Pancreas (tissue), 10 donors: ENCODE measurements at regions not wholly inside any gene's neighbourhood (a gene's known extent, or its start where the extent isn't known, plus 50 kb on each side); places are given as distances from the start of the nearest gene placed in this dataset.

Experiments
- ATAC-seq, 4 donors: fragments of 200-7000 bp; cut with Tn5 transposase; one replicate each; pipeline versions ENCODE4 v1.8.0 to v1.9.1; 2020; ENCODE audit warnings: mild to moderate bottlenecking in 4 of 4, moderate library complexity in 4 of 4
- DNase-seq, 6 donors: peaks; one replicate each; pipeline ENCODE4 v3.0.0-alpha.2; 2020
- FAIRE-seq: peaks from 2 replicates; lab custom pipeline; 2012; peaks lifted over from hg19 to GRCh38; lab: Jason Lieb, UNC
- H3K27ac ChIP-seq, 4 donors: fragments of 200-600 bp; sonication (generic); 1 replicate in 3 of 4; 2 replicates in 1 of 4; pipeline versions ENCODE4 v1.5.0 to v1.8.0; 2020
- H3K27me3 ChIP-seq, 4 donors: fragments of 200-600 bp; one replicate each; pipeline ENCODE4 v1.8.0; 2021
- H3K36me3 ChIP-seq, 3 donors: fragments of 200-600 bp; sonication (generic) in 1 of 3; one replicate each; pipeline versions ENCODE4 v1.5.0 to v1.8.0; 2020 to 2021
- H3K4me1 ChIP-seq, 3 donors: fragments of 200-600 bp; one replicate each; pipeline ENCODE4 v1.8.0; 2021
- H3K4me3 ChIP-seq, 4 donors: fragments of 200-600 bp; sonication (generic) in 2 of 4; one replicate each; pipeline versions ENCODE4 v1.5.0 to v1.8.0; 2020 to 2021
- H3K9me3 ChIP-seq, 4 donors: fragments of 200-600 bp; one replicate each; pipeline ENCODE4 v1.8.0; 2021
- WGBS, 2 donors: extraction: QIAGEN DNeasy Blood & Tissue Kit; methylation state at CpG; one replicate each; pipeline ENCODE4 v1.1.7; 2013; 5-methylcytosine and 5-hydroxymethylcytosine counted together
- intact Hi-C, 3 donors: fragments of 100-400 bp; cut with DNase I; formaldehyde crosslinking; loops; one replicate each; pipeline versions ENCODE4 v1.11.1 to v1.14.2; 2022
- TF ChIP-seq, protein P1 (sequence below), 4 donors: fragments of 200-600 bp; sonication (generic) in 3 of 4; IDR thresholded peaks; one replicate each; pipeline versions ENCODE4 v1.5.0 to v1.8.0; 2021; ENCODE audit warnings: antibody characterized with exemption in 4 of 4
- donor health status: healthy with polysubstance abuse.
- donor health status: DM: no; HTN: no; CAD: no; lungs with moderate emphysema.
- donor health status: DM: no; HTN: no; CAD: no.
- donor health status: control.
- donor health status: control.
- donor health status: Bipolar disorder and iron deficiency.
- donor health status: DM: yes; HTN: yes; CAD: no.
- donor health status: DM: no; HTN: no; CAD: no.
- donor health status: DM: no; HTN: no; CAD: no.
- donor health status: DM: yes; HTN: yes; CAD: no.

DNA sequence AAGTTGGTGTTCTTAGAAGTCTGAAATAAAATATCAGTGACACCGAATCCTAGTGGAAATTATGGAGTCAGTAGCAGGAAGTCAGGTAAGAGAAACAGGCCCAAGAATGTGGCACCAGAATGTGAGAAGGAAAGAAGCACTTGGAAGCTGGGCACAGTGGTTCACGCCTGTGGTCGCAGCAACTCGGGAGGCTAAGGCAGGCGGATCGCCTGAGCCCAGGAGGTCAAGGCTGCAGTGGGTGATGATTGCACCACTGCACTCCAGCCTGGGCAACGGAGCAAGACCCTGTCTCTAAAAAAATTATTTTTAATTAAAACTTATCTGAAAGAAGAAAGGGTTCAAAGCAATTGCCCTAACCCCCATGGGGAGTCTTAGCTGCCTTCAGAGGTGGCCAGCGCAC lies 268.3 kb upstream of the SALL3 start:
- H3K36me3 ChIP-seq, result no peaks in the 10 kb centered on the region
- no peaks in the 10 kb centered on the region for H3K9me3 ChIP-seq
- 74 to 87% methylated on average over 8 of the region's 8 CpGs for WGBS, 2 donors
- FAIRE-seq, result no peak
- no peaks in the 10 kb centered on the region for H3K4me1 ChIP-seq
- no peak for DNase-seq
- H3K27ac ChIP-seq, result no peak overlapping the region
- no peak for ATAC-seq
- no peak overlapping the region for H3K4me3 ChIP-seq
- no peaks in the 10 kb centered on the region for H3K27me3 ChIP-seq
- TF ChIP-seq, protein P1, sequence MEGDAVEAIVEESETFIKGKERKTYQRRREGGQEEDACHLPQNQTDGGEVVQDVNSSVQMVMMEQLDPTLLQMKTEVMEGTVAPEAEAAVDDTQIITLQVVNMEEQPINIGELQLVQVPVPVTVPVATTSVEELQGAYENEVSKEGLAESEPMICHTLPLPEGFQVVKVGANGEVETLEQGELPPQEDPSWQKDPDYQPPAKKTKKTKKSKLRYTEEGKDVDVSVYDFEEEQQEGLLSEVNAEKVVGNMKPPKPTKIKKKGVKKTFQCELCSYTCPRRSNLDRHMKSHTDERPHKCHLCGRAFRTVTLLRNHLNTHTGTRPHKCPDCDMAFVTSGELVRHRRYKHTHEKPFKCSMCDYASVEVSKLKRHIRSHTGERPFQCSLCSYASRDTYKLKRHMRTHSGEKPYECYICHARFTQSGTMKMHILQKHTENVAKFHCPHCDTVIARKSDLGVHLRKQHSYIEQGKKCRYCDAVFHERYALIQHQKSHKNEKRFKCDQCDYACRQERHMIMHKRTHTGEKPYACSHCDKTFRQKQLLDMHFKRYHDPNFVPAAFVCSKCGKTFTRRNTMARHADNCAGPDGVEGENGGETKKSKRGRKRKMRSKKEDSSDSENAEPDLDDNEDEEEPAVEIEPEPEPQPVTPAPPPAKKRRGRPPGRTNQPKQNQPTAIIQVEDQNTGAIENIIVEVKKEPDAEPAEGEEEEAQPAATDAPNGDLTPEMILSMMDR (IDR thresholded peaks at IDR 0.05), result no peak
- intact Hi-C loops, result no loop called here

- Histone ChIP-seq H3K36me3 (no peaks in the 10 kb centered on the region), H3K4me3 (no peak overlapping the region), H3K9me3 (no peaks in the 10 kb centered on the region), H3K27me3 (no peaks in the 10 kb centered on the region), H3K4me1 (no peaks in the 10 kb centered on the region), H3K27ac (no peak overlapping the region)
- ATAC-seq, result no peak
- DNase-seq, result no peak
- TF ChIP-seq, protein P1 (IDR thresholded peaks at IDR 0.05), result no peak
- intact Hi-C loops, result no loop called here
- no peak for FAIRE-seq
- WGBS, 2 donors, result 67 to 71% methylated on average over 4 of the region's 4 CpGs
These were observed 267.6 kb upstream of the SALL3 start for GRCh38 chr18:78711971-78712370.

DNA sequence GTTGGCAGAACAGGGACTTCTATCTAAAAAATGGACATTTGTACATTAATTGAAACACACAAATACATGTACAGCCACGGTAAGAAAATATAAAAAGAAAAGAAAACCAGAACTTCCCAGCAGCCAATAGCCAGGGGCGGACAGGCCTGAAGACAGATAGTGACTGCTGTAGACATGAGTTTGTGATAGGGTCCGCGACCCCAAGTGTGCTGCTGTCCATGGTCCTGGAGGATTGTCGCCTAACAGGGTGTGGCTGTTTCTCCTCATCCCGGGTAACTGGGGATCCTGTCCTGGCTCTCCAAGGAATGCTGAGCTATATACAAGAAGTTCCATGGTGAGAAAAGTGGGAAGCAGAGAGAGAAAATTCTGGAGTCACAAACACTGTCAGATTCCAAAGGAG lies 266.5 kb upstream of the SALL3 start:
- TF ChIP-seq, protein P1 (IDR thresholded peaks at IDR 0.05), result no peak
- Histone ChIP-seq H3K27me3 (no peaks in the 10 kb centered on the region), H3K4me3 (no peak overlapping the region), H3K9me3 (no peaks in the 10 kb centered on the region), H3K27ac (no peak overlapping the region), H3K4me1 (no peaks in the 10 kb centered on the region), H3K36me3 (no peaks in the 10 kb centered on the region)
- intact Hi-C loops, result no loop called here
- 27% methylated on average over 6 of the region's 6 CpGs for WGBS, 2 donors
- no peak for FAIRE-seq
- no peak for ATAC-seq
- DNase-seq, result no peak

DNA sequence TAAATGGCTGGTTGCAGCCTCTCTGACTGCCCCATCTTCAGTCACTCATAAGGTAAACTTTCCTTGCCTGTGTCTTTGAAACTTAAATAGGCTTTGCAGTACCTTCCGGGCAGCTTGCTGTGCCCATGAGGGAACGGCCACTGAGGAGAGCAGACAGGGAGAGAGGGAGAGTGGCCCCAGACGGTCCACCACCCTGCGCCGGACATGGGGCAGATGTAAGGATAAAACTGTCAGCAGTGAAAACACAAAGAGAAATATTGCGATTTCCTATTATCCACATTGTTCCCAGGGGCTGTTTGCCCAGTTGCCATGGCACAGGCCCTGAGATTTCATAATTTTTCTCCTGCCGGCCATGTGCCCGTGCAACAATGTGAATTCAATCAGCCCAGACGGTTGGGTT lies 265.9 kb upstream of the SALL3 start:
- WGBS, 2 donors, result 47 to 63% methylated on average over 9 of the region's 9 CpGs
- H3K4me1 ChIP-seq, result no peaks in the 10 kb centered on the region
- no peak for DNase-seq
- FAIRE-seq, result no peak
- no peak for ATAC-seq
- H3K27ac ChIP-seq, result no peak overlapping the region
- H3K4me3 ChIP-seq, result no peak overlapping the region
- intact Hi-C loops, result no loop called here
- H3K27me3 ChIP-seq, result no peaks in the 10 kb centered on the region
- H3K9me3 ChIP-seq, result no peaks in the 10 kb centered on the region
- no peaks in the 10 kb centered on the region for H3K36me3 ChIP-seq
- TF ChIP-seq, protein P1 (IDR thresholded peaks at IDR 0.05), result no peak

- no peaks in the 10 kb centered on the region for H3K36me3 ChIP-seq
- 65 to 68% methylated on average over 8 of the region's 8 CpGs for WGBS, 2 donors
- no peaks in the 10 kb centered on the region for H3K4me1 ChIP-seq
- ATAC-seq (no peak), FAIRE-seq (no peak), DNase-seq (no peak)
- no peak overlapping the region for H3K27ac ChIP-seq
- TF ChIP-seq, protein P1 (IDR thresholded peaks at IDR 0.05), result no peak
- H3K4me3 ChIP-seq, result no peak overlapping the region
- intact Hi-C loops, result no loop called here
- no peaks in the 10 kb centered on the region for H3K9me3 ChIP-seq
- H3K27me3 ChIP-seq, result no peaks in the 10 kb centered on the region
These were observed 263.6 kb upstream of the SALL3 start for GRCh38 chr18:78716022-78716421.
